GM23338 (cell line): ENCODE measurements at regions not wholly inside any gene's neighbourhood (a gene's known extent, or its start where the extent isn't known, plus 50 kb on each side); places are given as distances from the start of the nearest gene placed in this dataset.
"Not testable (repeated sequence)": the region's sequence is repeated elsewhere in the genome, so short reads cannot be mapped to it uniquely, and the experiment has no call there.

Source experiments
- CTCF ChIP-seq, 2 experiments: fragments of 200-600 bp in 1 of 2; sonication (generic) in 1 of 2; conservative IDR thresholded peaks; 2 replicates each; pipeline versions ENCODE4 v1.5.1 to v1.6.1; 2016 to 2017; ENCODE audit warnings: antibody characterized with exemption in 2 of 2, low read depth in 2 of 2, mild to moderate bottlenecking in 2 of 2, moderate library complexity in 1 of 2
- EZH2 ChIP-seq: fragments of 200-600 bp; sonication (generic); IDR thresholded peaks from one replicate; pipeline ENCODE4 v1.8.0; 2017; ENCODE audit warnings: antibody characterized with exemption, mild to moderate bottlenecking, low read depth; ENCODE audit not compliant: unreplicated experiment
- JUNB ChIP-seq: IDR thresholded peaks from one replicate; pipeline ENCODE4 v1.6.1; 2016; ENCODE audit warnings: antibody characterized with exemption; ENCODE audit not compliant: unreplicated experiment

DNA sequence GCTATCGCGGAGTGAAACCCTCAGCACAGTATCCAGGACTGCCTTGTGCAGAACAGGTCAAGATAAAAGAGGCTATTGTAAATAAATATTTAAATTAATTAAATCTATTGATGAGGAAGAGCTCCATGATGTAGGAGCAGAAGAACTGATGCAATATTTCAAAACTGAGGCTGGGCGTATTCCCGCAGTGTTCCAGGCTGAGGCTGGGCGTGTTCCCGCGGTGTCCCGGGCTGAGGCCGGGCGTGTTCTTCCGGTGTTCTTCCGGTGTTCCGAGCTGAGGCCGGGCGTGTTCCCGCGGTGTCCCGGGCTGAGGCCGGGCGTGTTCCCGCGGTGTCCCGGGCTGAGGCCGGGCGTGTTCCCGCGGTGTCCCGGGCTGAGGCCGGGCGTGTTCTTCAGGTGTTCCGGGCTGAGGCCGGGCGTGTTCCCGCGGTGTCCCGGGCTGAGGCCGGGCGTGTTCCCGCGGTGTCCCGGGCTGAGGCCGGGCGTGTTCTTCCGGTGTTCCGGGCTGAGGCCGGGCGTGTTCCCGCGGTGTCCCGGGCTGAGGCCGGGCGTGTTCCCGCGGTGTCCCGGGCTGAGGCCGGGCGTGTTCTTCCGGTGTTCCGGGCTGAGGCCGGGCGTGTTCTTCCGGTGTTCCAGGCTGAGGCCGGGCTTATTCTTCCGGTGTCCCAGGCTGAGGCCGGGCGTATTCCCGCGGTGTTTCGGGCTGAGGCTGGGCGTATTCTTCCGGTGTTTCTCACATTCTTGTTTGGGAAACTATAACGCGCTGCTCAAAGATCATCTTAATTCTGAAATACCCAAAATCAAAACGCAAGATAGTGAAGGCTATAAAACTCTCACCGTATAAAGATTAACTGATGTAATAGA is 130.1 kb upstream of the FRG1 start:
- TF ChIP-seq EZH2; CTCF (conservative IDR thresholded peaks at IDR 0.05; ENCODE audit: low read depth in 2 of 2); JUNB: not testable (repeated sequence)
